Gastroesophageal sphincter (tissue), 4 donors: ENCODE measurements at regions not wholly inside any gene's neighbourhood (a gene's known extent, or its start where the extent isn't known, plus 50 kb on each side); places are given as distances from the start of the nearest gene placed in this dataset.

Source experiments
- ATAC-seq: fragments of 150-250 bp; one replicate; pipeline ENCODE4 v1.9.1; 2016; ENCODE audit warnings: mild to moderate bottlenecking, moderate library complexity
- H3K27ac ChIP-seq, 4 donors: fragments of 200-600 bp; sonication (generic) in 3 of 4; 1 replicate in 3 of 4; 2 replicates in 1 of 4; pipeline ENCODE4 v1.5.1; 2016 to 2019
- H3K27me3 ChIP-seq: fragments of 200-600 bp; sonication (generic); one replicate; pipeline ENCODE4 v1.5.1; 2019
- H3K36me3 ChIP-seq, 2 donors: fragments of 200-600 bp; sonication (generic); one replicate each; pipeline ENCODE4 v1.5.1; 2019; ENCODE audit warnings: control low read depth in 1 of 2
- H3K4me1 ChIP-seq, 3 donors: fragments of 200-600 bp; sonication (generic); 1 replicate in 2 of 3; 2 replicates in 1 of 3; pipeline ENCODE4 v1.5.1; 2016 to 2019; ENCODE audit warnings: control low read depth in 2 of 3
- H3K4me3 ChIP-seq, 2 donors: fragments of 200-600 bp; sonication (generic); one replicate each; pipeline ENCODE4 v1.5.1; 2019; ENCODE audit warnings: mild to moderate bottlenecking in 1 of 2, moderate library complexity in 1 of 2
- H3K9me3 ChIP-seq, 3 donors: fragments of 200-600 bp; sonication (generic); one replicate each; pipeline ENCODE4 v1.5.1; 2017 to 2019; ENCODE audit warnings: control low read depth in 2 of 3
- EP300 ChIP-seq: sonication (generic); formaldehyde crosslinking; IDR thresholded peaks from one replicate; pipeline ENCODE4 v1.6.1; 2017; ENCODE audit warnings: antibody characterized with exemption, mild to moderate bottlenecking
- POLR2A ChIP-seq, 2 donors: fragments of 450-650 bp; IDR thresholded peaks; one replicate each; pipeline ENCODE4 v1.6.1; 2017; ENCODE audit warnings: antibody characterized with exemption in 2 of 2, mild to moderate bottlenecking in 2 of 2, moderate library complexity in 1 of 2
- POLR2AphosphoS5 ChIP-seq: sonication (generic); formaldehyde crosslinking; IDR thresholded peaks from one replicate; pipeline ENCODE4 v1.6.1; 2017; ENCODE audit warnings: antibody characterized with exemption
- WGBS, 2 donors: methylation state at CpG; one replicate each; pipeline ENCODE4 v1.1.5; 2018; ENCODE audit warnings: low coverage in 1 of 2; 5-methylcytosine and 5-hydroxymethylcytosine counted together
- TF ChIP-seq, protein P1 (sequence below), 4 experiments: fragments of 200-600 bp in 2 of 4; fragments of 450-650 bp in 2 of 4; sonication (generic) in 1 of 4; IDR thresholded peaks; one replicate each; pipeline ENCODE4 v1.5.1; 2017 to 2019; ENCODE audit warnings: antibody characterized with exemption in 4 of 4, mild to moderate bottlenecking in 2 of 4, moderate library complexity in 2 of 4

DNA sequence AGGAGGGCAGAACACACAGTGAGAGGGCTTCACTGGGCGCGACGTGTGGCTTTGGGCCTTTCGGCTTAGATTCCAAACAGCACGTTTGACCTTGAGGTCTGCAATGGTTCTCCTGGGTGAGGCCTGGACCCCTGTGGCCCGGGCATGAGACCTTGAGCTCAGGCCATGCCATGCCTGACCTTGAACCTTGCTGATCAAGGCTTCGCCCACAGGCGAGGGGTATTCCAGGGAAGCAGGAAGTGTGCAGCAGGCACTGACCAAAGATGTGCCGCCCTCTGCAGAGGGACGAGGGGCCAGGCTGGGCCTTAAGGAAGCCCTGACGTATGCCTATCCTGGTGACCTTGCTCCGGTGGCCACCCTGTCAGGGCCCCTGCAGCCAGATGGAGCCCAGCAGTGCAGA is 178.3 kb upstream of the HDAC4 start:
- Histone ChIP-seq H3K27ac (no peak overlapping the region), H3K27me3 (peaks cover 24% of the 10 kb centered on the region), H3K4me3 (no peak overlapping the region), H3K36me3 (no peaks in the 10 kb centered on the region), H3K9me3 (peaks cover 0 to 9% (median 0%) of the 10 kb centered on the region in 3 donors), H3K4me1 (no peaks in the 10 kb centered on the region)
- TF ChIP-seq POLR2AphosphoS5, result no peak
- no peak for ATAC-seq
- 97 to 100% methylated on average over 2 to 4 of the region's 12 CpGs for WGBS, 2 donors

DNA sequence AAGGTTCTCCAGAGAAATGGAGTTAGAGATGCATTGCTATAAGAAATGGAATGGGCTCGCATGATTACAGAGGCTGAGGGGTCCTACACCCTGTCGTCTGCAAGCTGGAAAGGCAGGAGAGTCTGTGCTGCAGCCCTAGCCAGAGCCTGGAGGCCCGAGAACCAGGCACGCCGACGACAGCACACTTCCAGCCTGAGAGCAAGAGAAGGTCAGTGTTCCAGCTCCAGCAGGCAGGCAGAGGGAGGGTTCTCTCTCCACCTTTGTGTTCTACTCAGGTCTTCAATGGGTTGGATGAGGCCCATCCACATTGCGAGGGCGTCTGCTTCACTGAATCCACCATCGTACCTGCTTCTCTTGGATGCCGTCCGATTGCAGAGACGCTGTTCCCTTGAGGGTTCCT is 177.6 kb upstream of the HDAC4 start:
- Histone ChIP-seq H3K4me3 (no peak overlapping the region), H3K27me3 (peaks cover 25% of the 10 kb centered on the region), H3K27ac (no peak overlapping the region), H3K9me3 (peaks cover 0 to 9% (median 0%) of the 10 kb centered on the region in 3 donors), H3K4me1 (no peaks in the 10 kb centered on the region), H3K36me3 (no peaks in the 10 kb centered on the region)
- no peak for TF ChIP-seq EP300
- TF ChIP-seq POLR2AphosphoS5, result no peak
- no peak for ATAC-seq
- WGBS, 2 donors, result 88 to 100% methylated on average over 2 to 10 of the region's 12 CpGs

DNA sequence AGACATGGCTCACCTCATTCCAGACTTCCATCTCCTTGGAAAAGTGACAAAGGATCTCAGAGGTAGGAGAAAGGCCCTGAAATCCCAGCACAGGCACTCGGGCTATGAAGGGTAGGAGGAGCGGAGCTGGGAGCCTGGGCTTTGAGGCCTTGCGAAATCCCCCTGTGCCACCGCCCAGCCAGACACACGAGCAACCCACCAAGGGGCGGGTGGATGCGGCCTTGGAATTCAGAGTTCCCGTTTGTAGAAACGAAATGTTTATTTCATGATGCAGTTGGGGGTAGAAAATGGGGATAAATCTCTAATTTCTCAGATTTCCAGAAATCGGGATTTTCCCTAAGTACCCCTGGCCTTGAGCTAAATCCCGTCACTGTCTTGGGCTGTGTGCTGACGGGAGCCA is 177.1 kb upstream of the HDAC4 start:
- peaks cover 0 to 9% (median 0%) of the 10 kb centered on the region in 3 donors for H3K9me3 ChIP-seq
- ATAC-seq, result no peak
- H3K27ac ChIP-seq, result no peak overlapping the region
- no peak overlapping the region for H3K4me3 ChIP-seq
- peaks cover 25% of the 10 kb centered on the region for H3K27me3 ChIP-seq
- TF ChIP-seq POLR2A (IDR thresholded peaks at IDR 0.05), result no peak
- no peak for TF ChIP-seq EP300
- TF ChIP-seq POLR2AphosphoS5, result no peak
- TF ChIP-seq, protein P1, sequence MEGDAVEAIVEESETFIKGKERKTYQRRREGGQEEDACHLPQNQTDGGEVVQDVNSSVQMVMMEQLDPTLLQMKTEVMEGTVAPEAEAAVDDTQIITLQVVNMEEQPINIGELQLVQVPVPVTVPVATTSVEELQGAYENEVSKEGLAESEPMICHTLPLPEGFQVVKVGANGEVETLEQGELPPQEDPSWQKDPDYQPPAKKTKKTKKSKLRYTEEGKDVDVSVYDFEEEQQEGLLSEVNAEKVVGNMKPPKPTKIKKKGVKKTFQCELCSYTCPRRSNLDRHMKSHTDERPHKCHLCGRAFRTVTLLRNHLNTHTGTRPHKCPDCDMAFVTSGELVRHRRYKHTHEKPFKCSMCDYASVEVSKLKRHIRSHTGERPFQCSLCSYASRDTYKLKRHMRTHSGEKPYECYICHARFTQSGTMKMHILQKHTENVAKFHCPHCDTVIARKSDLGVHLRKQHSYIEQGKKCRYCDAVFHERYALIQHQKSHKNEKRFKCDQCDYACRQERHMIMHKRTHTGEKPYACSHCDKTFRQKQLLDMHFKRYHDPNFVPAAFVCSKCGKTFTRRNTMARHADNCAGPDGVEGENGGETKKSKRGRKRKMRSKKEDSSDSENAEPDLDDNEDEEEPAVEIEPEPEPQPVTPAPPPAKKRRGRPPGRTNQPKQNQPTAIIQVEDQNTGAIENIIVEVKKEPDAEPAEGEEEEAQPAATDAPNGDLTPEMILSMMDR (IDR thresholded peaks at IDR 0.05), result no peak
- H3K36me3 ChIP-seq, result no peaks in the 10 kb centered on the region
- H3K4me1 ChIP-seq, result no peaks in the 10 kb centered on the region
- WGBS, 2 donors, result 96 to 100% methylated on average over 5 to 9 of the region's 12 CpGs

DNA sequence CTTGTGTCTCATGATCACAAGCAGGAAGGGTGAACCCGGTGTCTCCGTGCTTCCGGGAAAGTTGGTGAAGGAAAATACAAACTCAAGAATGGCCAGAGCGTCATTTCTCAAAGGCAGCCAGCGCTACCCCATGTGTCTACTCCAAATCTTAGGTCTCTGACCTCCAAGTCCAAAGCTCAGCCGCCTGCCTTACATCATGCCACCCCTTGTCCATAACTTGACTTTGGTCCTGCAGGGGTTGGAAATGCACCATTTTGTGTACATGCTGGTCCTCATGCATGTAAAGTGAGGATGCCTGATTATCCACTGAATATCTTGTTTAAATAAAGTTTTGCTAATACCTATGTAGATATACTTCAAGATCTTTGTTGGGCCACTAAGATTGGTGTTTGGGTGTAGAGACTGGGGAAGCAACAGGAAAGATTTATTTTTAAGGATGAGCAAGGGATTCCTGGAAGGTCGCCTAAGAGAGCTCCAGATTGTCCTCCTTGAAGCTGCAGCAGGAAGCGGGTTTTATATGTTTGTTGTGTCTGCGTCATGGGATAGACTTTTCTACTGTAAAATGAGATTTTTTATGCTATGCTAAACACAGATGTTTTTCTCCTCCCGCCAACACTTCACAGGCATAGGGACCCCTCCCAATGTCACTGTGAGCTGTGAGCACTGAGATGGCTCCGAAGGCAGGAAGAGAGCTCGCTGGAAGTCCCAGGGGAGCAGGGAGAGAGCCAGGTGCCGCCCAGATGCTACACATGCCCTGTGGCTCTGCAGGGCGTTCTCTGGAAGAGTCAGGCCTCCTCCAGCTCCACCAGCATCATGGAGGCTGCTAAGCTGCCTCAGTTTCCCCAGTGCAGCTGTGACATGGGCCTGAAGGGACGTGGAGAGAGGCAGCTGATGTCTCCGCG is 176.2 kb upstream of the HDAC4 start:
- H3K4me3 ChIP-seq, result no peak overlapping the region
- peaks cover 0 to 9% (median 0%) of the 10 kb centered on the region in 3 donors for H3K9me3 ChIP-seq
- ATAC-seq, result no peak
- no peak overlapping the region for H3K27ac ChIP-seq
- H3K36me3 ChIP-seq, result no peaks in the 10 kb centered on the region
- TF ChIP-seq POLR2AphosphoS5 (no peak), EP300 (no peak), POLR2A (IDR thresholded peaks at IDR 0.05) (no peak)
- TF ChIP-seq, protein P1 (IDR thresholded peaks at IDR 0.05), result no peak
- no peaks in the 10 kb centered on the region for H3K4me1 ChIP-seq
- WGBS, 2 donors, result 58 to 89% methylated on average over 6 to 12 of the region's 17 CpGs
- peaks cover 25% of the 10 kb centered on the region for H3K27me3 ChIP-seq

DNA sequence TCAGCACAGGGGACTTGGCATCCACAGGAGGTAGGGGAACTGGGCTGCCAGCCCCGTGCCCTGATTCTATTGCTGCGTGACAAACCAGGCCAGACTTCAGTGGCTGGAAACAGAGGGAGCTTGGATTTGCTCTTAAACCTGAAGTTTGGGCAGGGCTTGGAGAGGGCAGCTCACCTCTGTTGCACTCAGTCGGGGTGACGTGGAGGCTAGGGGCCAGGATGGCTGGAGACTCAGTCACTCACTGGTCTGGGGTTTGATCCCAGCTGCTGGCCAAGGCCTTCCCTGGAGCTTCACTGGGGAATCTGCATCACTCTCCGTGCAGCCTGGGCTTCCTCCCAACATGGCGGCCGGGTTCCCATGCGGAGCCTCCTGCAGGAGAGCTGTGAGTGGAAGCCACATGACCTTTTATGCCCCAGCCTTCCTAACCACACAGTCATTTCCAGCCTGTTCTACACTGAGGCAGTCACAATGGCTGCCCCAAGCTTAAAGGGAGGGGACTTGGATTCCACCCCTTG is 175.2 kb upstream of the HDAC4 start:
- Histone ChIP-seq H3K27ac (no peak overlapping the region), H3K4me1 (no peaks in the 10 kb centered on the region), H3K4me3 (no peak overlapping the region), H3K27me3 (peaks cover 25% of the 10 kb centered on the region), H3K9me3 (peaks cover 0 to 9% (median 0%) of the 10 kb centered on the region in 3 donors), H3K36me3 (no peaks in the 10 kb centered on the region)
- TF ChIP-seq POLR2AphosphoS5, result no peak
- TF ChIP-seq, protein P1 (IDR thresholded peaks at IDR 0.05), result no peak
- no peak for TF ChIP-seq POLR2A (IDR thresholded peaks at IDR 0.05)
- ATAC-seq, result no peak
- WGBS, 2 donors, result 100% methylated on average over 1 of the region's 8 CpGs; no CpG with 5 or more reads in 1 of the 2 donors
